Ovary (tissue), 3 donors: ENCODE measurements at regions not wholly inside any gene's neighbourhood (a gene's known extent, or its start where the extent isn't known, plus 50 kb on each side); places are given as distances from the start of the nearest gene placed in this dataset.

Experiments used
- CTCF ChIP-seq, 3 donors: fragments of 450-650 bp in 2 of 3; fragments of 200-600 bp in 1 of 3; IDR thresholded peaks; one replicate each; pipeline versions ENCODE4 v1.5.1 to v1.8.0; 2016 to 2022; ENCODE audit warnings: antibody characterized with exemption in 3 of 3, mild to moderate bottlenecking in 1 of 3
- POLR2A ChIP-seq: fragments of 450-650 bp; IDR thresholded peaks from one replicate; pipeline ENCODE4 v1.6.1; 2017; ENCODE audit warnings: antibody characterized with exemption, mild to moderate bottlenecking, moderate library complexity
- donor health status: DM: no; HTN: no; CAD: no.

- TF ChIP-seq CTCF (IDR thresholded peaks at IDR 0.05) (no peak), POLR2A (no peak)
These were observed 409.5 kb downstream of the SLC6A15 start for GRCh38 chr12:84502907-84503787.
